ENCODE measurements at regions not wholly inside any gene's neighbourhood (a gene's known extent, or its start where the extent isn't known, plus 50 kb on each side); places are given as distances from the start of the nearest gene placed in this dataset.

- TF ChIP-seq CTCF (IDR thresholded peaks at IDR 0.05; ENCODE audit: low read depth, low read length) (no peak), MAX (IDR thresholded peaks at IDR 0.05; ENCODE audit: low read depth, low read length) (no peak), POLR2A (IDR thresholded peaks at IDR 0.05; ENCODE audit: extremely low read depth, insufficient read length) (no peak)
These were observed 148.4 kb upstream of the USP9X start for GRCh38 chrX:40936827-40937226.

Data from NB4 (cell line).